Fibroblast of mammary gland (primary cell): ENCODE measurements at regions not wholly inside any gene's neighbourhood (a gene's known extent, or its start where the extent isn't known, plus 50 kb on each side); places are given as distances from the start of the nearest gene placed in this dataset.

Source experiments
- DNase-seq: peaks from one replicate; pipeline ENCODE4 v3.0.0-alpha.2; 2010; ENCODE audit warnings: low read depth
- H3K4me3 ChIP-seq: 2 replicates; pipeline ENCODE4 v1.5.1; 2011; ENCODE audit warnings: low read depth, mild to moderate bottlenecking, low read length, moderate library complexity; ENCODE audit not compliant: control insufficient read depth
- CTCF ChIP-seq: conservative IDR thresholded peaks from 2 replicates; pipeline ENCODE4 v1.5.1; 2011; ENCODE audit warnings: low read depth, low read length, inconsistent platforms; ENCODE audit not compliant: control insufficient read depth, insufficient read depth

GRCh38 chr6:164547076-164547475 is 762.3 kb downstream of the C6orf118 start:
- no peak overlapping the region for H3K4me3 ChIP-seq
- DNase-seq: no peak
- no peak for TF ChIP-seq CTCF

GRCh38 chr6:164546263-164546662 is 763.1 kb downstream of the C6orf118 start:
- TF ChIP-seq CTCF: no peak
- no peak overlapping the region for H3K4me3 ChIP-seq
- no peak for DNase-seq

GRCh38 chr6:164534070-164534766 is 775.2 kb downstream of the C6orf118 start:
- no peak for DNase-seq
- no peak overlapping the region for H3K4me3 ChIP-seq
- no peak for TF ChIP-seq CTCF

GRCh38 chr6:164533045-164533362 is 776.4 kb downstream of the C6orf118 start:
- TF ChIP-seq CTCF: no peak
- DNase-seq: no peak

GRCh38 chr6:164532198-164533044 is 777.0 kb downstream of the C6orf118 start:
- no peak for DNase-seq
- TF ChIP-seq CTCF: no peak

More at GRCh38 chr6:164533045-164533362, 776.4 kb downstream of the C6orf118 start:
- no peak overlapping the region for H3K4me3 ChIP-seq

GRCh38 chr6:164531736-164532135 is 777.7 kb downstream of the C6orf118 start:
- H3K4me3 ChIP-seq: no peak overlapping the region
- no peak for DNase-seq
- no peak for TF ChIP-seq CTCF

More at GRCh38 chr6:164532198-164533044, 777.0 kb downstream of the C6orf118 start:
- H3K4me3 ChIP-seq: no peak overlapping the region
